GM18870 (cell line): ENCODE measurements at regions not wholly inside any gene's neighbourhood (a gene's known extent, or its start where the extent isn't known, plus 50 kb on each side); places are given as distances from the start of the nearest gene placed in this dataset.
"Not testable (repeated sequence)": the region's sequence is repeated elsewhere in the genome, so short reads cannot be mapped to it uniquely, and the experiment has no call there.

Experiments
- ATAC-seq: cut with Tn5 transposase; IDR thresholded peaks from one replicate; pipeline ENCODE4 v1.9.1; 2021; ENCODE audit warnings: moderate library complexity; ENCODE audit not compliant: unreplicated experiment

DNA sequence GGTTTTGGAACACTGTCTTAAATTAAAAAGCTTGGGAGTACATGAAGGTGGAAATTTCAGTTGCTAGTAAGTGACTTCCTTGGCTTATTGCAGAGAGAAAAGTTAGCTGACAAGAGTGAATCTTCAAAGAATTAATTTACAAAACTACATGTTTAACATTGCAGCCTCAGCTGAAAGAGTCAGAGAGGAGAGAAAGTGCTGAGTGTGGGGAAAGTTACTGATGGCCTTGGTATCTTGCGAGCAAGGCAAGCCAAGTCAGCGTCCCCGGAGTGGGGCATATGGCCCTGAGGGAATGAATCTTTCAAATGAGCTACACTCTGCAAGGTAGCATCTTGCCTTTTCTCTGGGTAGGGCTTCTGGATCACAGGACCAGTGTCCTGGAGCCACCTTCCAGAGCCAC, 131.3 kb downstream of the LPIN1 start:
- no peak for ATAC-seq

DNA sequence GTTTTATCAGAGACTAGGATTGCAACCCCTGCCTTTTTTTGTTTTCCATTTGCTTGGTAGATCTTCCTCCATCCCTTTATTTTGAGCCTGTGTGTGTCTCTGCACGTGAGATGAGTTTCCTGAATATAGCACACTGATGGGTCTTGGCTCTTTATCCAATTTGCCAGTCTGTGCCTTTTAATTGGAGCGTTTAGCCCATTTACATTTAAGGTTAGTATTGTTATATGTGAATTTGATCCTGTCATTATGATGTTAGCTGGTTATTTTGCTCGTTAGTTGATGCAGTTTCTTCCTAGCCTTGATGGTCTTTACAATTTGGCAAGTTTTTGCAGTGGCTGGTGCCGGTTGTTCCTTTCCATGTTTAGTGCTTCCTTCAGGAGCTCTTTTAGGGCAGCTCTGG, 138.8 kb downstream of the LPIN1 start:
- ATAC-seq: not testable (repeated sequence)

DNA sequence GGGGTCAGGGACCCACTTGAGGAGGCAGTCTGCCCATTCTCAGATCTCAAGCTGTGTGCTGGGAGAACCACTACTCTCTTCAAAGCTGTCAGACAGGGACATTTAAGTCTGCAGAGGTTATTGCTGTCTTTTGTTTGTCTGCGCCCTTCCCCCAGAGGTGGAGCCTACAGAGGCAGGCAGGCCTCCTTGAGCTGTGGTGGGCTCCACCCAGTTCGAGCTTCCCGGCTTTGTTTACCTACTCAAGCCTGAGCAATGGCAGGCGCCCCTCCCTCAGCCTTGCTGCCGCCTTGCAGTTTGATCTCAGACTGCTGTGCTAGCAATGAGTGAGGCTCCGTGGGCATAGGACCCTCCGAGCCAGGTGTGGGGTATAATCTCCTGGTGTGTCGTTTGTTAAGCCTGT, 140.5 kb downstream of the LPIN1 start:
- ATAC-seq: not testable (repeated sequence)

DNA sequence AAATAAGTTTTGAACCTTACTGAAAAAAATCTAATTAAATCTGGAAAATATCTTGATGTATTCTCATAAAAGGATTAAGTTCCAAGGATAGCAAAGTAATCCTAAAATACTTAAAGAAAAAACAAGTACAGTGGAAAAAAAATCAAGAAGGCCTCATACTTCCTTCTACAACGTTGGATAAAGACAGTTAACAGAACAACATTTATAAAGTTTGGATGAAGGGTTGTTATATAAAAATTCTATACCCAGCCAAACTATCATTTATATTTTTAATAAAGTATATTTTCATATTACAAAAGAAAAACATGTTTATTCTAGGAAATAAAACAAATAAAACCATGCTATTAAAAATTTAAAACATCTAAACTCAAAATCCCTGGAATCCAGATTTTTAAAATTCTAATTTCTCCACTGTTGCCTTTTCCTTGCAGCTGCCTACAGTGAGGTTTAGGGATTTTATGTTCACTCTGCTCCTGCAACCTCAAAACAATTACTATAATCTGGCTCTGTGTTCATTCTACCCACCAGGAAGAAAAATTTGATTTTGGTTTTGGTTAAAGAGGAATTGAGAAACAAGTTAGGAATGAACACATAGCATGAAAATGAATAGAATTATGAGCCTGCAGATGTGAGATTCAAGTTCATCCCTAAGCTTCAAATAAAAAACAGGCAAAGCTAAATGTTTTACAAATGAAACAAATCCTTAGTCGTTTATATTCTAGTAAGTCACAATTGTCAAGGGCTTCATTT, 142.8 kb downstream of the LPIN1 start:
- no peak for ATAC-seq

DNA sequence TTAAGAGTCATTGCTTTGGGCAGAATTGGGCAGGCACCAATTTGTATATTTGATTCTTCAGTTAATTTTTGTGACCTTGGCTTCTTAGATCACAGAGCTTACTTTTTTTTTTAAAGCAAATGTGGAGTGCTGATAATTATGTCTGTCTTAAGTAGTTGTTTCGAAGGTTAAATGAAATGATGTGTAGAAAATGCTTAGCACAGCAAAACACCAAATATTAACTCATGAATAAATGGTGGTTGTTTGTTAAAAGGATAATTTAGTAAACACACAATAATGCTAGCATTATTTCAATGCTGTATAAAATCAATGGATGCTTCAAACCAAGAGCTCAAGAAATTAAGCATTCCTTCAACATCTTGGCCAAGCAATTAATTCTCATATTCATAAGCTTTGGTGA, 143.4 kb downstream of the LPIN1 start:
- no peak for ATAC-seq

DNA sequence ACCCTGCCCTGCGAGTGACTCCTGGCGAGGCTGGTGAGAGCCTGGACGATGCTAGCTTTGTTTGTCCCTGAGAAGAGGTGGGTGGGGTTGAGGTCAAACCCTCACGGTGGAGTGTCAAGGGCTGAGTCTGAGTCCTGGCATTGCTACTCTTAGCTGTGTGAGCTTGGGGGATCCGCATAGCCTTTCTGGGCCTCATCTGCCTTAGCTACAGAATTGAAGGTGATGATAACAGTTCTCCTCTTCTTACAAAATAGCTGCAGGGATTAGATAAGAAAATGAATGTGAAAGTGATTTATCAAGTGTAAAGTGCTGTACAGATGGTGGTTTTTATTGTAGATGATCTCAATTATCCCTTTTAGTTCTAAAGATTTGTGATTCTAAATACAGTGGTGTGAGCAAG, 144.6 kb downstream of the LPIN1 start:
- ATAC-seq: no peak

DNA sequence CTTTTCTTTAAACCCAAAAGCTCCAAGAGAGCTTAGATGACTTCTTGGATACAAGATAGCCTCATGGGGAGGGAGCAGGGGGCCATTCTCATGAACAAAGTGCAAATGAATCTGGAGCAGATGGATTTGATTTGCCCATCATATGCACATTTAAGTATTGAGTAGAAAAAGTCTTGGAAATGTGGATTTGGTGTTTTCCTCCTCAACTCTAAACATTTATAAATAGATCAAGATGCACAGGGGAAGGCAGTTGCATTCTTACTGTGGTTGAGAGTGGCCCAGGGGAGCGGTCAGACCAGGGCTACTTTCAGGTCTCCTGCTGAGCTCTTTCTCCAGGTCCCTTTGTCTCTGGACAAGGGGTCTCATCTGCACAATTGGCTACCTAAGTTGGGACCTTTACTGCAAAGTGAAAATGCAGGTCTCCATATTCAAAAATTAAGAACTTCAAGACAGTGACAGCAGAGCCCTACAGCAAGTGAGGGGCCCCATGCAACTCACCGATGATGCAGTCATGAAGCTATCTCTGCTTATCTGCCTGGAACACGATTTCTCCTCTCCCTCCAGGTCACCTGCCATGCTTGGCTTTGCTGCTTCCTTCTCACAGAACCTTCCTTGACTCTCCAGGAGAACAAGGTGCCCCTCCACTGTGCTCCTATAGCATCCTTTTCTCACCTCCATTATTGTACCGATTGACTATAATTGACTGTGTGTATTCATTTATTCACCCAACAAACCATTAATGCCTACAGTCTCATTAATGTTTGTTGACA, 145.4 kb downstream of the LPIN1 start:
- ATAC-seq: no peak

DNA sequence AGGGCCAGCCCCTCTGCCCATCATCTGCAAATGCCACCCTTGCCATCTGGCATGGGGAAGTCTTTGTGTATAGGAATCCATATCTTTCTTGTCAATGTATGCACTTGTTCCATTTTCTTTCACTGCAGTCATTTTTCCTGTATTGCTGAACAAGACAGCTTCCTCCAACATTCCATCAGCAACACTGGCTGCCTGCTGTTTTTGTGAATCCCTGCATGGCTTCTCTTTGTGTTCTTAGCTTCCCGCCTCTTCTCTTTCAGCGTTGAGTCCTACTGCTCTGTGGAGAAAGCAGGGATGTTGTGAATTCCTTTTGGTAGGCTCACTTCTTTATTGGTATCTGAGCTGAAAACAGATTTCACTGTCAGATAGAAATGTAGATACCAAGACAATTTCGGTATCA, 150.0 kb downstream of the LPIN1 start:
- ATAC-seq: no peak

DNA sequence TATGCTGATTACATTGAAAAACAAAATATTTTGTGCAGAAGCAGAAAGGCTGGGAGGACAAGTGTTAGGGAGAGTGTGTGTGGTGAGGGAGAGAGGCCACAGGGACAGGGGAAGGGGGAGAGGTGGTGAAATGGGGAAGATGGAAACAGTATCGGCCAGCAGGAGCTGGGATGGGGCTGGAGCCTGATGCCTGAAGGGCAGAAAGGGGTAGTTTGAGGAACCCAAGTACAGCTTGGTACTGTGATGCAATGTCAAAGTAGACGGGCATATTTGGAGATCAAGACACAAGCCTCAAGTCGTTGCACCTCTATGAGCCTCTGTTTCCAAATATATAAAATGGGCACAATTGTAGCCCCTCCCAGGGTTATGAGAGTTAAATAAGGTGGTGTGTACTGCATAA, 152.1 kb downstream of the LPIN1 start:
- ATAC-seq: no peak

DNA sequence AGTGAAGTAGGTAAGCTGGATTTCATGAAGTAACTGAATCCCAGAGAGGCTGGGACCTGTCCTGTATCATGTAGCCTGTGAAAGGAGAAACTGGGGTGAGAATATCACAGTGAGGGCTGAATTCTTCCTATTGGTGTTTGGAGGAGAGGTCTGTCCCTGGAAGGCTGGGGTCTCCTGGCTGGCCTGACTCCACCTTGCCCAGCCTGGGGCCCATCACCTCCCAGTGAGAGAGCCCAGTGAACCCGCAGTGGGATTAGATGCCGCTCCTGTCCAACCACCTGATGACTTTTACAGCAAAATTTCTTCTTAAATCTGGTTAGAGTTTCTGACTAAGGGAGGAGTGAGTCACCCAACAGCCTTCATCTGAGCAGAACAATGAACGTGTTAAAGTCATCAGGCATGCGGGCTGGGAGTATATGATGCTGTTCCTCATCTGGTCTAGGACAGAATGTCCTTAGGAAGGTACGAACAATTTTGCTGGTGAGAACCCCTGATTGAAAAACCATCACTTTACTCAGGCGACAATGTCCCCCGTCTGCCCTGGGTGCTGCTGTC, 152.9 kb downstream of the LPIN1 start:
- no peak for ATAC-seq

DNA sequence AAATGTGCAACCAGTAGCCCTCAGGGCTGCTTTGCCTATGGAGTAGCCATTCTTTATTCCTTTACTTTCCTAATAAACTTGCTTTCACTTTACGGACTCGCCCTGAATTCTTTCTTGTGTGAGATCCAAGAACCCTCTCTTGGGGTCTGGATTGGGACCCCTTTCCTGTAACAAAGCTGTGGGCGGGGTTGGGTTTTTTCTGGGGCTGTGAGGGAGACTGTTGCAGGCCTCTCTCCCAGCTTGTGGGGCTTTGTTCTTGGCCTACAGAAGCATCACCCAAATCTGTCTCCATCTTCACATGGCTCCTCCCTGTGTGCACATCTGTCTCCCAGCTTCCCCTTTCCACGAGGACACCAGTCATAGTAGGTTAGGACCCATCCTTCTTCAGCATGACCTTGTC, 154.5 kb downstream of the LPIN1 start:
- ATAC-seq: not testable (repeated sequence)

DNA sequence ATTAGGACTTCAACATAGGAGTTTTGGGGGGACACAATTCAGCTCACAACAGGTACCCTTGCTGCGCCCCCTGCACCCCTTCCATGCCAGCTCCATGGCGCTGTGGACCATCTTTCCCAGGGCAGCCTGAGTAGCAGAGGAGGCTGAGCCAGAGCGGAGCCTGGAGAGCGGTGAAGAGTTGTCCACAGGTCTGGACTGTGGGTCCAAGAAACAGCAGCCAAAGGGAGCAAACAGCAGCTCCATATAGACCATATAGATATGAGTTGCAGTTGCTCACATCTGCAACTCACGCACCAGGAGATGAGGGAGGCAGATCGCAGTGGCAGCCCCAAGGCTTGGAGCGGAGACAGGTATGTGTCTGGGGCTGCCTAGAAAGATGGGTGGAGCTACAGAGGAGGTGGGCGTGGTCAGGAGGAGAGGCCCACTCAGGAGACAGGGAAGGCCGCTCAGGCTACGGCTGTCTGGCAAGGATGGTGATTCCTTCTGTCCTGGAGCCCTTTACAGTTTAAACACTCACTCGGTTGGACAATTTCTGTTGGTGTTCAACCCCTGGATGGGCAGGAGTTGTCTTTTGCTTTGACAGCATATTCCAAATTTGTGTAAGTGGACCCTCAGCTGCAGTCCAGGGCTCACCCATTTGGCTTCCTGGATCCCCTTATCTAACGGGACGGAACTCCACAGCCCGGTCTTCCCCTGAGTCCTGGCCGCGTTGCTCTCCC, 155.1 kb downstream of the LPIN1 start:
- ATAC-seq: no peak

DNA sequence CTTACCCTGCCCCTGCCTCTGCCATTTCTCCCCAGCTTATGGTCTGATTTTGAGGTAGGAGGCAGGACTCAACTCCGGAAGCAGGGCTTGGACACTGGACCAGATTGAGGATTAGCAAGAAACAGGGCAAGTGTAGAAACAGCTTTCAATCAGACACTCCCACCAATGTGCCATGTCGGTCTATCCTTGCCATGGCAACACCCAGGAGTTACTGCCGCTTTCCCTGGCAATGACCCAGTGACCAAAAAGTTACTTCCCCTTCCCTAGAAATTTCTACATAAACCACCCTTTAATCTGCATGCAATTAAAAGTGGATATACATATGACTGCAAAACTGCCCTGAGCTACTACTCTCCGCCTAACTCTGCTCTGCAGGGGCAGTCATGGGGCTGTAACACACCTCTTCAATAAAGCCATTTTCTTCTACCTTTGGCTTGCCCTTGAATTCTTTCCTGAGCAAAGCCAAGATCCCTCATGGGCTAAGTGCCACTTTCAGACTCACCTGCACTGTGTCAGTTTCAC, 156.7 kb downstream of the LPIN1 start:
- ATAC-seq: no peak

DNA sequence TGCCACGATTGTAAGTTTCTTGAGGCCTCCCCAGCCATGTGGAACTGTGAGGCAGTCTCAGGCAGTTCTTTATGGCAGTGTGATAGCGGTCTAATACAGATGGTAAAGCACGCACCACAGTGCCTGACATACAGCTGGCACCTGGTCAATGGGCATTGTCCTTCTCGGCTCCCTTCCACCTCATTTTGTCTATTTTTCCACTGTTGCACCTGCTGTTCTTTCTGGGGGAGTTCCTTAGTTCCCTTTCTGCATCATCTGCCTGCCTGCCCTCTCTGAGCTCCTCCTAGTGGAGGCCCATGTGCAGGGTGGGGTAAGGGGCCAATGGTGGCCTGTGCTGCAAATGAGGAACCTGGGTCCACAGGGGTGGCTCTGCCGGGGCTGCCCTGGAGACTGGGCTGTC, 157.6 kb downstream of the LPIN1 start:
- ATAC-seq: no peak

DNA sequence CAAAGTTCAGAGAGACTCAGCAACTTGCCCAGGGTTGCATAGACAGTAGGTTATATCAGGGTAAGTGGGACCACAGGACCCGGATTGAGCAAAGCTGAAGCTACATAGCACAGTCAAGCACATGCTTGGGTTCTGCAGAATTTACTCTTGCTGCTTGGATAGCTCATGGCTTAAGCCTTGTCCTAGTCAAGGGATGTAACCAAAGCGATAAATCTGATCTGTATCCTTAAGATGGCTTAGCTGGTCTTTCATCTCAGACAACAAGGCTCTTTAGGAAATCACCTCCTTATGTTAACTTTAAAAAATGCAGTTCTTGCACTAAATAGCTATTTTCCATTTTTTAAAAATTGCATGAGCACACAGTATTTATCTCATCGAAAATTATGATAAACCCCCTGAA, 158.5 kb downstream of the LPIN1 start:
- no peak for ATAC-seq

DNA sequence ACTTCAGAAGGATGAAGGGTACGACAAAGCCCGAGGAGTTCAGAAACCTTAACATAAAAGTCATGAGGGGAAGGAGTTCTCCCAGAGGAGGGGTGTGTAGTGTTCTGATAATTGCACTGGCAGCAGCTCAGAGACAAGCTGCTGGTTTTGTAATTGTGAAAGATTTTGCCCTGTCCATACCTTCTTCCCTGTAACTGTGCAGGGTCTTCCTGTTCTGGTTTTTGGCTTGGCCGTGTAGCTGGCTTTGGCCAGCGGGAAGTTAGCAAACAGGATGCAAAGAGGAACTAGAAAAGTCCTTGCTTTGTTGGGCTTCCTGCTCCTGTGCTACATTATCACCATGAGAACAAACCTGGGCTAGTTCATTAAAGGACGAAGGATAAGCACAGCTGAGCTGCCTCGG, 160.8 kb downstream of the LPIN1 start:
- ATAC-seq: no peak

DNA sequence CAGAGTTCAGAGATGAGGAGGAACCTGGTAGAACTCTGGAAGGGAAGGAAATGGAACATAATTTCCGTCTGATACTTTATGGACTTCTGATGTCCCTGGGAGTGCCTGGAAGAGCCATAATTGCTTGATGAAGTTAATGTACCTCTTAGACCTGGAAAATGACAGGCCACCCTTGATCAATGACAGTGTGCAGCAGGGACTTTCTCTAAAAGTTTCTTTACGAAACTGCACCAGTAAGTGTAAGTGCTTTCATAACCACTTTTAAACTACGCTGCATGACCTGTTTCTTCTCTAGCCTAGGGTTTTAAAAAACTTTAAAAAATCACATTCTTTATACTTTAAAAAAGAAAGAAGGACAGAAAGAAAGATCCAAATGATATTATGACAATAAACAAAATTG, 164.5 kb downstream of the LPIN1 start:
- ATAC-seq: no peak

DNA sequence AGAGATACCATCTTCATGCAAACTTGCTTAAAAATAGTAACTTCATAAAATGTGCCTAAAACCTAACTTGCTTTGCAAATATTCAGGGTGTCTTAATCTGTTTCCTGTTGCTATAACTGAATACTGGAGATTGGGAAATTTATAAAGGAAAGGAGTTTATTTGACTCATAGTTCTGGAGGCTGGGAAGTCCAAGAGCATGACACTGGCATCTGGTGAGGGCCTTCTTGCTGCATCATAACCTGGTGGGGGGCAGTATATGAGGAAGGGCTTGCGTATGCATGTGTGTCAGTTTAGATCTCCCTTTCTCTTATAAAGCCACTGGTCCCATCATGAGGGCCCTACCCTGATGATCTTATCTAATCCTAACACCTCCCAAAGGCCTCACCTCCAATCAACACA, 166.5 kb downstream of the LPIN1 start:
- ATAC-seq: no peak

DNA sequence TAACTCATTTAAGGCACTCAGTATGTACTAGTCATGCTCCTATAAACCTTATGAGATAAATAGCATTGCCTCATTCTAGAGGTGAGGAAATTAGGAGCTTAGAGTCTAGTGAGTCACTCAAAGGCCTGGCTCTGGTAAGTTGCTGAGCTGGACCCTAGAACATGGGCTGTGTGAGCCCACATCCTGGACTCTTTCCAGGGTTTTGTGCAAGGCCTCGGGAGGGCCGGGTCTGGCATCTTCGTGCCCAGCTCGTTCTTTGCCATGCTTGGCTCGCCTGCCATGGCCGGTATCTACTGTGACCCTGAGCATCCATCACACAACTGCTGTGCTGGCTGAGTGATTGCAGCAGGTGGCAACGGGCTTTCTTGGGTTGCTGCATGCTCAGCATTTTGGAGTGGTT, 168.0 kb downstream of the LPIN1 start:
- ATAC-seq: no peak

DNA sequence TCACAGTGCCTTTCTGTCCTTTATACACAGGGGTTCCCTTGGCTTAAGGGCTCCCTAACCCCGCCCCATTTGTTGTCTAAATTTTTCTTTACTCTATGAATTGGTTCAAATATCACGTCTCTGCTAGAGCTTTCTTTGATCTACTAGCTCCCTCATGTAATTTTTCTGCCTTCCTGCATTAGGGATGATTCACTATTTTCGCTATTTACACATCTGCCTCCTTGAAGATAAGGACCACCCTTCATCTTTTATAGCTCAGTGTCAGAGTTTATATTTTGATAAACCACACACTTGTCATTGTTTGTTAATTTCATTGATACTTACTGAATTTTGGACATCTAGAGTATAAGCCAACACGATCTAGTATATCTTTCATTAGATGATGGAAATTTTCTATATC, 169.2 kb downstream of the LPIN1 start:
- no peak for ATAC-seq

DNA sequence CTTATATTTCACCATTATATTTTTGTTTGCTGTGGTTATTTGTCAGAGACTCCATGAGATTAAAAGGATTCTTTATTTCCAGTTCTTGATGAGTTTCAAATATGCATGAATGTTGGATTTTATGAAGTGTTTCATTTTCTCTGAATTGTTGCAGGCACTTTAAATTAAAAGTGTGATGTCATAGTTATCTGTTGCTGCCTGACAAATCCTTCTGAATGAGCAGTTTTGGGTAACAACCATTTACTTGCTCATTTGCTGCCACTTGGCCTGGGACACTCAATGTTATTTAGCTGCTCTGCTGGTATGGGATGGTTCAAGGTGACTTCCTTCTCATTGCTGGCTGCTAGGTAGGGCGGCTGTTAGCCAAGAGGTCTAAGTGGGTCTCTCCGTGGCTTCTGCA, 173.5 kb downstream of the LPIN1 start:
- no peak for ATAC-seq
